ENCODE measurements at regions not wholly inside any gene's neighbourhood (a gene's known extent, or its start where the extent isn't known, plus 50 kb on each side); places are given as distances from the start of the nearest gene placed in this dataset.

GRCh38 chr11:80307676-80308075 lies 866.8 kb upstream of the TENM4 start:
- TF ChIP-seq CTCF (IDR thresholded peaks at IDR 0.05) (no peak), POLR2A (IDR thresholded peaks at IDR 0.05) (no peak)
